A204.1 (cell line): ENCODE measurements at regions not wholly inside any gene's neighbourhood (a gene's known extent, or its start where the extent isn't known, plus 50 kb on each side); places are given as distances from the start of the nearest gene placed in this dataset.
"Not testable (repeated sequence)": the region's sequence is repeated elsewhere in the genome, so short reads cannot be mapped to it uniquely, and the experiment has no call there.

Source experiments
- FAIRE-seq: peaks from 2 replicates; lab custom pipeline; 2012; peaks lifted over from hg19 to GRCh38; lab: Jason Lieb, UNC

GRCh38 chr5:1583081-1583875 lies 59.5 kb upstream of the LPCAT1 start:
- FAIRE-seq, result not testable (repeated sequence)

GRCh38 chr5:1579389-1579788 lies 55.6 kb upstream of the LPCAT1 start:
- not testable (repeated sequence) for FAIRE-seq

GRCh38 chr5:1576851-1577250 lies 53.1 kb upstream of the LPCAT1 start:
- FAIRE-seq, result not testable (repeated sequence)

GRCh38 chr5:1575991-1576714 lies 52.4 kb upstream of the LPCAT1 start:
- not testable (repeated sequence) for FAIRE-seq

GRCh38 chr5:1575491-1575890 lies 51.7 kb upstream of the LPCAT1 start:
- not testable (repeated sequence) for FAIRE-seq

- FAIRE-seq, result not testable (repeated sequence)
These were observed 50.2 kb upstream of the LPCAT1 start for GRCh38 chr5:1574023-1574318.

- not testable (repeated sequence) for FAIRE-seq
These were observed 49.7 kb upstream of the LPCAT1 start for GRCh38 chr5:1573217-1574022.
